ENCODE measurements at regions not wholly inside any gene's neighbourhood (a gene's known extent, or its start where the extent isn't known, plus 50 kb on each side); places are given as distances from the start of the nearest gene placed in this dataset.

GRCh38 chr7:54856856-54857255, 97.8 kb upstream of the SEC61G start:
- no peak for DNase-seq

GRCh38 chr7:54857294-54857693, 98.3 kb upstream of the SEC61G start:
- DNase-seq: no peak

- no peak for DNase-seq
Observed at GRCh38 chr7:54858008-54858692, 99.1 kb upstream of the SEC61G start.

- DNase-seq: no peak
Observed at GRCh38 chr7:54859066-54859465, 100.1 kb upstream of the SEC61G start.

GRCh38 chr7:54859545-54859944, 100.5 kb upstream of the SEC61G start:
- DNase-seq: no peak

GRCh38 chr7:54860003-54860775, 101.2 kb upstream of the SEC61G start:
- DNase-seq: no peak

GRCh38 chr7:54860843-54861242, 101.8 kb upstream of the SEC61G start:
- DNase-seq: no peak

- DNase-seq: no peak
Observed at GRCh38 chr7:54864663-54865062, 105.7 kb upstream of the SEC61G start.

GRCh38 chr7:54869523-54869922, 110.5 kb upstream of the SEC61G start:
- DNase-seq: no peak

GRCh38 chr7:54874804-54875203, 115.8 kb upstream of the SEC61G start:
- DNase-seq: no peak

GRCh38 chr7:54877683-54878082, 118.7 kb upstream of the SEC61G start:
- no peak for DNase-seq

- DNase-seq: no peak
Observed at GRCh38 chr7:54878339-54878738, 119.3 kb upstream of the SEC61G start.

GRCh38 chr7:54879776-54880175, 120.8 kb upstream of the SEC61G start:
- DNase-seq: no peak

- DNase-seq: no peak
Observed at GRCh38 chr7:54880326-54880989, 121.4 kb upstream of the SEC61G start.

- DNase-seq: no peak
Observed at GRCh38 chr7:54881816-54882520, 123.0 kb upstream of the SEC61G start.

GRCh38 chr7:54882694-54883093, 123.7 kb upstream of the SEC61G start:
- no peak for DNase-seq

- DNase-seq: no peak
Observed at GRCh38 chr7:54883576-54883975, 124.6 kb upstream of the SEC61G start.

- no peak for DNase-seq
Observed at GRCh38 chr7:54885285-54885684, 126.3 kb upstream of the SEC61G start.

- no peak for DNase-seq
Observed at GRCh38 chr7:54888067-54888733, 129.2 kb upstream of the SEC61G start.

GRCh38 chr7:54888734-54889082, 129.7 kb upstream of the SEC61G start:
- no peak for DNase-seq

- DNase-seq: no peak
Observed at GRCh38 chr7:54897891-54898290, 120.9 kb upstream of the EGFR start.

- no peak for DNase-seq
Observed at GRCh38 chr7:54898659-54899340, 120.0 kb upstream of the EGFR start.
